DMS53 (cell line): ENCODE measurements at regions not wholly inside any gene's neighbourhood (a gene's known extent, or its start where the extent isn't known, plus 50 kb on each side); places are given as distances from the start of the nearest gene placed in this dataset.

ENCODE experiments used
- DNase-seq: peaks from one replicate; lab custom pipeline; 2025; lab: John Stamatoyannopoulos, UW

DNA sequence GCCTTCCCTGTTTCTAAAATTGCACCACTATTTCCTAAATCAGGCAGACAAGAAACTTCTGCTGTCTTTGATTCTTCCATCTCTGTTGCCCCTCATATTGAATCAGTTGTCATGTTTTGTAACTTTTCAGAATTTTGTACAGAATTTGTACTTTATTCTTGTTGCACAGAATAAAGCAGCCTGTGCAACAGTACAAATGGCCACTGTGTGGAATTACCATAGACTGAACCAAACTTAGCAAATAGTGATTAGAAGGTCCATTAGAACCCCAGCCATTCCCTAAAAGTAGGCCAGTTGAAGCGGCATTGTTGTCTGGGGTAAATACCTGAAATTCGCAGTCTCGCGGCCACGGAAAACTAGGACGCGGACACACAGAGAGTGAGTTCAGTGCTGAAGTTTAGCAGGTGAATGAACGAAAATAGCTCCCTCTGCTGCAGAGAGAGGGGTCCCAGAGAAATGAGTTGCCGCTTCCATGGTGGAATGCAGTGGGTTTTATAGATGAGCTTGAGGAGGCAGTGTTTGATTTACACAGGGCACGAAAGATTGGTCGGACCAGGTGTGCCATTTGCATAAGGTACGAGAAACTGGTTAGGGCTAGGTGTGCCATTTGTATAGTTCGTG lies 71.8 kb downstream of the C4orf33 start:
- no peak for DNase-seq

DNA sequence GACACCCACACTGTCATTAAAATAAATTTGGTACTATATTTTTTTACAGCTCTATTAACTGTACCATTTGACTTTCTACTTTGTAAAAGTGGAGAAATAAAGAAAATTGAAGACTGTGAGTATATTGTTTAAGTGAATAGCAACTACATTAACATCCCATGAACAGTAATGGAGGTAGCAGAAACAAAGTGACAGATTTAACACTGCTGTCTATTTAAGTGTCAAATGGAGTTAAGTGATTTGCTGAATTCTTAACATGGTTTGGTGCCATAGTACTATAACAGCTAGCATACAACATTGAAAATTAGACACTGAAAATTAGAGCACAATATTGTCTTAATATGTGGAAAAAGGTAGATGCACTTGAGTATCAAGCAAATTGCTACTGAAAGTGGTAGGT lies 76.2 kb downstream of the C4orf33 start:
- no peak for DNase-seq

DNA sequence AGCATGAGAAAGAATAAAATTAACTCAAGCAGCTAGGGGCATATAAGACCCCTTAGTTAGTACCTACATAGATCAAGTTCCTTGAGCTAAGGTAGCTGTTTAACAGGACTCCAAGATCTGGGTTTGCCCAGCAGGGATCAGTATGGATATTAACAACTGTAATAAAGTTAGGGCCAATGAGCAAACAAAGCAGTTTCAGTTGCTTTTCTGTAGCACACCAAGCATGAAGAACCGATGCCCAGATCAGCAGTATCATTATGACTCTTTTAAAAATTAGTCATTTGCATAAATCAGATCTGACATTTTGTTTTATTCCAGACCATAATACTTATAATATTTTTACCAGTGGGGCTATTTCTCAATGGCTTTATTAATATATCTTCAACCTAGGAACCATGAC lies 80.9 kb downstream of the C4orf33 start:
- DNase-seq, result no peak

DNA sequence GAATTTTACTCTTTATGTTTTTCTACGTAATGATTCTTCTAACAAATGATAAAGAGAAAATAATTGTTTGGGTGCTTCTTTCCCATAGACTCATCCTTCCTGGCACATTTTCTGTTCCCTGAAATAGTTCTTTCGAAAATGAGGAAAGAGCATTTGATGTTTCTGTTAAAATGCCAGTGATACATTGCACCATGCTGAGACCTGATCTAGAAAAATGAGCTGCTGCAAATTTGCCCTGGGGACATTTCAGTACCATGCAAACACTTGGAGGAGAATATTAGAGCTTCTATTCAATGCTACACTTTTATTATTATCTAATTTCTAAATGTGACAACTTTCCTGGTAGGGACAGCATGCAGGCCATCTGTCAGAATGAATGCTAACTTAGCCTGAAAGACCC lies 83.3 kb downstream of the C4orf33 start:
- no peak for DNase-seq

DNA sequence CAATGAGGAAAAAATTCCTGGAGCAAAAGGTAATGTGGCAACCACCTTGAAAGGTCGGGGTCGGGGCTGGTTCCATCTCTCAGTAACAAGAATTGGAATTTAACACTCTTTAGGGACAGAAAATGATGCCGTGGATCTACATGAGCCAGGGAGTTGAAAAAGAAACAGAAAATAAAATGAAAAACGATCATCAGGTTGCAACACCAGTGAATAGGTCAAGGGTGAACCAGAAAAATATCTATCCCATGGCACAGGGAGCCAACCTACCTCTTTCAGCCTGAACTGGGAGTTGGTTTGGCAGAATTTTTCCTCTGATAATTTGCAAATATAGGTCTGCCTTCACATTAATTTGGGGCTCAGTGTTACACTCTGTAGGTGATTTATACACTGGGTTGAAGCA lies 93.7 kb downstream of the C4orf33 start:
- DNase-seq, result no peak

DNA sequence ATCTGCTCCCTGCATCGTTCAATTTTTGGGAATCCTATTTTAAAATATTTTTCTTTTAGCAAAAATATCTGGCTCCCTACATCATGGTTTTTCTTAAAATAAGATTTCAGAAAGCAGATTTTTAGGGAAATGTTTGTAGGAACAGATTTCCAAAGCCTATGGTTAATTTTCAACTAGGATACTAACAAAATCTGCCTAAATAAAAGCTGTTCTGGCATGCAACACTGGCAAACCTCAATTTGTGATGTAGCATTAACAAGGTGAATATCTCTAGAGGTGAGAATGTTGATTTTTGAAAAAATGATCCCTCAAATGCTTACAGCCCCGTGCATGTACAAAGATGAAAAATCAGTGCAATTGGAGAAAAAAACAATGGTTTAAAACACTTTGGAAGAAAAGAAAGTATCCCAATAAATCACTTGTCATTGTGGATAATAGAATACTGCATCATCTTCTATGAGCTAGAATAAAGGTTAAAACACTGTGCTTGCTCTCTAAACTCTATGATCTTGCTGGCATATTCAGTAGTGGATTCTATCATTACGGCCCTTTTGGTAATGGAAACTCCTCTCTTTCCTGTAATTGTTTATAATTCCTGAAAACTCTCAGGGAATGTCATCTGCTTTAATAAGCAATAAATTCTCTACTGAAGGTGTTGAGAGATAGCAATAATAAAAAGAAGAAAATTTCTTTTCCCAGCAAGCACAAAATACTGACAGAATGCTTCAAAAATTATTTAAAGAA lies 97.6 kb downstream of the C4orf33 start:
- DNase-seq, result no peak

DNA sequence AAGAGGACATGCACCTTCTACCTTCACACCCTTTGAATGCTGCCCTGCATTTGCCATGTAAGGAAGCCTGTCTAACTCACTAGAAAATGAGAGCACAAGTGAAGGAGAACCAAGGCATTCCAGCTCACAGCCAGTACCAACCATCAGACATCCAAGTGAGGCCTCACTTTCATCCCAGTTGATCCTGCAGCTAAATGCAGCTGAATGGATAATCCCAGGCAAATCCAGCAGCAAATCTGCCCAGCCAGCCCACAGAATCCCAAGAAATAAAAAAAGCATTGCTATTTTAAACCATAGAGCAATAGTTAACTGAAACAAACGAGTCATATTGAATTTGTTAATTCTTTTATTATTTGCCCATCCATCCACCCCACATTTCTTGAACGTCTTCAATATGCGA lies 112.5 kb downstream of the C4orf33 start:
- DNase-seq, result no peak

DNA sequence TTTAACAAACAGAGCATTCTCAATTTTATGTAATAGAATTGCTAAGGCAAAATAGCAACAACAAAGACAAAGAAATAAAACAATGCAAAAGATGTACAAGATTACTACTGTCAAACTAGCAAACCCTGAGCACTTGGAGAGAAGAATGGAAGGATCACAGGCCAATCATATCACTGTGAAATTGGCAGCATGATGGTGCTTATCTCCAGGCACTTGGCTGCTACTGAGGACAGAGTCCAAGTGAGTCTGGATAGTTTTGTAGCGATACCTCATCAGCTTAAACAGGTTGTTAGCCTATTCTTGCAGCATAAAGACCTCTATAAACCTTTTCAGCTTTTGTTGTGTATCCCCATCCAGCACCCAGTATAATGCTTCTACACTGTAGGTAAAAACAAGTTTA lies 117.7 kb downstream of the C4orf33 start:
- no peak for DNase-seq

DNA sequence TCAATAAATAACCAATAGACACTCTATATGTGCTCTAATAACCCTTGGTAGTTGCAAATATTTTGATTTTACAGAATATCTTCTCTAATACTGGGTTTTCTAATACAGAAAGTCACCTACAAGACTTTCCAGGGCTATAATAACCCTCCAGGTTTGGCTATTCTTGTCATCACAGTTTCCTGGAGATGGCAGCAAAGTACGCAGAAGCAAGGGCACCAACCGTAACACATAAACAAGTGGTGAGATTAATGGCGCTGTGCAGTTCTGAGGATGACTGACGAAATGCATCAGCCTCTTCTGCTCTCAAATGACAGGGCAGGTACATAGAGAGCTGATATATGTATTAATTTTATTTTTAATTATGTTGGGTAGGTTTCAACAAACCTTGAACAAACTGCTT lies 122.4 kb downstream of the C4orf33 start:
- DNase-seq, result peak; percentile 59

DNA sequence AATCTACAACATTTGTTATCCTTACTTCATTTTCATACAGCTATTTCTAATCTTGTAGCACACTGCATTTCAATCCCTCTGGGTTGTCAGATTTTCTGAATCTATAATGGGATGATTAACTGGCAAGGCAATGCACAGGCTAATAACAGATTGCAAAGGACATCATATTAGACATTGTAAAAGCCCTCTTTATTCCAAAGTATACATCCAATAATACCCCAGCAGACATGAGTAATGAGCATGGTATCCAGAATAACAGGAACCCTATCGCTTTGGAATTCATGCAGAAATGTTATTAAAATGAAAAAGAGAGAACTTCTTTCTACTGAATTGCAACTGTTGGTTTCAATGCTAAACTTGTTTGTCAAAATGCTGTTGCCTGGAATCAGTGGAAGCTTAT lies 122.9 kb downstream of the C4orf33 start:
- DNase-seq, result no peak

DNA sequence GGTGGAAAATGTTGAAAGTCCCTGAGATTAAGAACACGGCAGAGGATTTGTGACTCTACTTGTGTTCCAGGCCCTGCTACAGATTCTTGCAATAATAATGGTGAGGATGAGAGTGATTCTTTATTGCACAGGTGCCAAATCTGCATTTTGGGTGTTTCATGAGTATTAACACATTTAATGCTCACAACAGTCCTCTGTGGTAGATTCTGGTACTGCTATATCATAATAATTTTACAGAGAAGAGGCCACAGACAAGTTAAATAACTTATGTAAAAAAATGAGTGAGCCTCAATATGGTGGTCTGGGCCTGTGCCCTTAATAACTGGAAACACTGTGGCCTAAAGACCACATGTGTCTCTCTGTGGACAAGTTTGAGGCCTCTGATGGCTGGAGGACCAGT lies 124.3 kb downstream of the C4orf33 start:
- DNase-seq, result no peak

DNA sequence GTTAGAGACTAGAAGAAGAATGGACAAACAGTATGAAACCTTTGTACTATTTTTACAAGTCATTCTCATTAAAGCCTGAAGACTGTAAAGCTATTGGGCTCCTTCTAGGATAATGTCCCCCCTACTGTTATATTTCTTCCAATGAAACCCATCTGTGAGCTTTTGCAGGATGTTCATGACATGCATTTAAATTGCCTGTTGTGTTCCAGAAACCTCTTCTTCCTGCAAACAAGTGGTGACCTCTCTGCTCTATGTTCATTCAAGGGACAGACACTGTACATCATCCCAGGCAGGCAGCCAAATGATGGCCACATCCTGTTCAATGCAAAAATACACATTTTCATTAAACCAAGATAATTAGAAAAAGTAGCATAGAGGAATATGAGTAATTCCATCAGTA lies 128.0 kb downstream of the C4orf33 start:
- DNase-seq, result no peak

DNA sequence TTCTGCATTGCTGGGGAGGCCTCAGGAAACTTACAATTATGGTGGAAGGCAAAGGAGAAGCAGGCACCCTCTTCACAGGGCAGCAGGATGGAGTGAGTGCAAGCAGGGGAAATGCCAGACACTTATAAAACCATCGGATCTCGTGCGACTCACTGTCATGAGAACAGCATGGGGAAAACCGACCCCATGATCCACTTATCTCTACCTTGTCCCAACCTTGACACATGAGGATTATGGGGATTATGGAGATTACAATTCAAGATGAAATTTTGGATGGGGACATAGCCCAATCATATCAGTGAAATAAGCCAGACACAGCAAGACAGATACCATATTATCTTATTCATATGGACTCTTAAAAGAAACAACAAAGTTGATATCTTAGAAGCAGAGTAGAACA lies 134.9 kb downstream of the C4orf33 start:
- DNase-seq, result no peak

DNA sequence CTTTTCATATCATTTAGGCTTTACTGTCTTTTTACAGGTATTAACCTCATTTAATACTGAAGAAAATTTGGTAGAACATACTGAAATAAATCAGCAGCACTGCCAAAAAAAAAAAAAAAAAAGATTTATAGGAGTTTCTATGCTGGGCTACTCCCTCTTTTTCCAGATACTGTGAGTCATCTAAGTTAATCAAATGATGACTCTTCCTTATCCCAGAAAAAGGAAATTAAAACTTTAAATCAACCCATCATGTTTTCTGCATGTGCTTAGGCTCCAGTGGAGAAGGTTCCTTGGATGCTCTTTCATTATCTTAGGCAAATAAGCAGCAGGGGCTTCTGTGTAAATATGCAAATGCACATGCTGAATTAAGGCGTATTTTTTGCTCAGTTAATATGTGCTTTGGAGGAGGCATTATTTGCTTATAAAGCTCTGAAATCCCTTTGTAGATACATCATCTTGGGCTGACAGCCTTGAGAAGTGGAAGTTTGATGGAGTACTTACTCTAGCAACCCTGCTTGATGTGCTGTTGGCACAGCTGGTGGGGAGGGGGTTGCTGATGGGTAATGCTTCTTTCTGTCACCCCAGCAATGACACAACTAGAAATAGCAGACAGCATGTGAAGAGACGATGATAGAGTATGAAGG lies 136.1 kb downstream of the C4orf33 start:
- DNase-seq, result no peak

DNA sequence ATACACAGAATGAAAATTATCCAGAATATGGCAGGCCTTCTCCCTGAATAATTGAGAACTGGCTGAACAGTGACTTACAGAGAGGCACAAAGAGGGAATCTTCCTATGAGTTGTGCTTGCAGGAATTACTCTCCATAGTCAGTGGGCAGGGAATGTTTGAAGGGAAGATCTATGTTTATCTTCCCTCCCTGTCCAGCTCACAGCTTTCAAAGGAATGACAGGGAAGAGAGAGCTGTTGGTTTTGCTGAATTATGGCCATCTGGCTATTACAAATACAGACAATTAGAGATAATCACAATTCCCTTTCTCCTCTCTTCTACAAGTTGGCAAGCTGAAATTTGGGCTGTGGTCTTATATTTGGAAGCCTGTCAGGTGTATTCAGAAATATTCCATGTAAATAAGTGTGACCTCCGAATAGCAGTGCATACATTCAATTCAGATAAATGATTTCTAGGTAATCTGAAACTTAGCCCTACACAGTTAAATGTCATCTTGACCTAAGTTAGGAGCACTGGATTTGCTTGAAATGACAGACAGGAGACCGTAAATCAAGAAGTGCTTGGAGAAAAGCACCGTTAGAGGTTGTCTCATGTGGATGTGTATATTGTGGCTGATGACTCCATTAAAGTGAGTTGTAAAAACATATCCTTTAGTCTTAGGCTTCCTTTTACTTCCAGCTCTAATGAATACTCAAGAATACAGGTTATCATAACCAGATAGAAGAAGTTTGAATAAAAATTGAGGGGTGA lies 136.8 kb downstream of the C4orf33 start:
- DNase-seq, result no peak

DNA sequence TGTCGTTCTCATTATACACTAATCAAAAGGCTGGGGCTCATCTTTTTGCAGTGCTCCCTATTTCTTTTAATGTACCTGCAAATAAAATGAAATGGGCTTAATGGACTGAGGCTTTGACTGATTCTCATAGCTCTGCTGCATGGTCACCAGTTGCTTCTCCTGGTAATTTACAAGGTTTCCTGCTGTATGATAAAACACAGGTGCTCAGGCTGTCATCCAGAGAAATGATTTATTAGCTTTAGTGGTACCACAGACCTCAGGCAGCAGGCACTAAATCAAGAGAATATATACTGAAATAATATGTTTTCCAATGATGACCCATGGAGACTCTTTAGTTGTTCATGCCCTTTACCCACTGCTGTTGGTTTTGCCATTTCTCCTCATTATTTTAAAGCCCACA lies 137.7 kb downstream of the C4orf33 start:
- no peak for DNase-seq

DNA sequence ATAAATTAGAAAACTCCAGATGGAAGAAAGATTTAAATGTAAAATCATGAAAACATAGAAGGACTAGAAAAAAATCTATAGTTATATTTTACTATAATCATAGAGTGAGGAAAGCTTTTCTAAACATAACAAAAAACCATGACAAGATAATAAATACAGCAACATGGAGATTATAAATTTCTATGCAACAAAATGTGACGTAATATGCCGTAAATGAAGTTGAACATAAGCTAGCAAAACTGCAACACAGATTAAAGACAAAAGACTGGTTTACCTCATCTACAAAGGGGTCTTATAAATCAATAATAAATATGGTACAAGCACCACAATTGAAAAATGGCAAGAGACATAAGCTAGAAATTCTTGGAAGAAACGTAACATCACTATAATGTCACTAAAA lies 140.4 kb downstream of the C4orf33 start:
- DNase-seq, result no peak

DNA sequence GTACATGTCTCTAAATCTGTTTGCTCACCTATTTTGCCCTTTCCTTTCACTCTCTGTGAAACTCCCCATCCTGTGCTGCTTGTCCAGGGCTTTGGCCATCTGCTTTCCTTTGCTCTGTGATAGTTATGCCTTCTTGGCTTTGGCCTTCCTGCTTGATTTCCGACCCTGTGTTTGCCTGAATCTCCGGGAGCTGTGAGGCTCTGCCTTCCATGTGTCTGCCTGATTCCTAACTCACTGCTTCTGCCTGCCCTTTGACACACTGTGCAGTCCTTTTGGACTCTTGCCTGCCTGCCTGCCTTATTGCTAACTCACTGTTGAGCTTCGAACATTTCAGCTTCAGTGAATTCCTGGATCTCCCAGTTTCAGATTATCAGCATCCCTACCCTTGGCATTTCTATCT lies 143.1 kb downstream of the C4orf33 start:
- no peak for DNase-seq

DNA sequence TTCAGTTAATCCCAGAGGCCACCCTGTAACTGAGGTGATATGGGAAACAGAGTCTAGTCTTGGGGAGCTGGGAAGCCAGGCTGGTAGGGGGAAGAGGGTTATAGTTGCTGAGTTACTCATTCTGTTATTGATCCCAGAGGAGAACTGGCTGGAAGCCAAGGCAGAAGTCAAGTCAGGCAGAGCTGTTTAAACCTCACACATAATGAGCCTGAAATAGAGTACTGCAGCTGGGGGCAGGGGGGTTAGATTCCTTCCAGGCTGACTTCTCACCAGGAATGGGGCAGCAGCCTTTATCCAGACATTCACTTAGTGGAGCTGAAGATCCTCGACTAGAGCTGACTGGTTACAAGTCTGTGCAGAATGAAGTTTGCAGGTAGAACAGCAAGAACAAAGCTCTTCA lies 144.9 kb downstream of the C4orf33 start:
- peak; percentile 37 for DNase-seq

DNA sequence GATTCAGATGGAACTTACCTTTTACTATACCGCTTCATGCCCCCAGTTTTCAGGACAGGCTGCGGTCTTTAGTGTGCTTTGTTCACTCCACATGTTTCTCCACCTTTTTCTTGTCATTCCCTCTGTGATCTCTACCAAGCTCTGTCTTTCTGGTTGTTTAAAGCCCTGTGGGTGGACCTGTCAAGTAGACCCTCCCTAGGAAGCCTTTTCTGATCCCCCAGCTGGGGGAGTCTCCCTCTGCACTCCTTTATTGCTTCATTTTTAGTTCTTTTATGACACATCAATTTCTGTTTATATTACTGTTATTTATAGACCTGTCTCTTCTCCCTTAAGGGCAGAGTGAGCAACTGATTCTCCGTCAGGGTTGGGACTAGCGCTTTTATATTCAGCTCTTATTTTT lies 150.2 kb downstream of the C4orf33 start:
- no peak for DNase-seq

DNA sequence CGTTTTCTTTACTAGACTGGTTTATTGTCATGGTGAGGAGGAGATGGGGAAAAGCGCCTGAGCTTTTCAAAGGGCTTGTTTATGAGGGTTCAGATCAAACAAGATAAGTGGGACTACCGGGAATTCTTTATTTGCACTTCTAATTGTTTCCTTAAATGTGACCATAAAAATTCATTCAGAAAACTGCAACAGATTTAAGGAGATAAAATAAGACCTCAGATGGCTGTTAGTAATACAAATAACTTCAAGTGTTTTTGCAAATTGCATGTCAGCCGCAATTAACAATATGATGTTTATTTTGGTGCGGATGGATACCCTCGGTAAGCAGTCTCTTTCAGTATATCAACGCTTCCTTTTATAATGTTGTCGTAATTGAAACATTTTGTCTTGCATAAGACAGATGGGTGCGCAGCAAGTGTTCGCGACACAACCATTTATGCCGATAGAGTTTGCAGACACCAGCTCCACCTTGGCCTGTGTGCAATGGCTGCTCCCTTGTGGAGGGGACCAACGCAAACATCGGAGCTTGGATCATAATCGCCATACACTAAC lies 151.0 kb downstream of the C4orf33 start:
- DNase-seq, result peak; percentile 80

DNA sequence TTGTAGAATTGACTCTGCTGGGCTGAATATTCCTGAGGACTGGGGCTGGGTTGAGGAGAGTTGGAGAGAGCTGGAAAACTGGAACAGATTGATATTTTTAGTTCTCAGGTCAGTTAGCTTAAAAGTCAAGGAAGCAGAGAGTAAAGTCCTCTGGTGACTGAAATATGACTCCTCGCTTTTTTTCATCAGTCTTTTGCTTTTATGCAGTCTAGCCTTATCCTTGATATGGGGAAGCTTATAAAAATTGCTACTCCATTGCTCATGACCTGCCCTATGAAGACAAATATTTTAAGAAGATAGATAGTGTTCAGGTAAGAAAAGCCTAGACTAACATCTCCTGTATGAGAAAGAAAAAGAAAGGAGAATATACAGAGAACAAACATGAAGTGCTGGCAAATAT lies 152.7 kb downstream of the C4orf33 start:
- no peak for DNase-seq

DNA sequence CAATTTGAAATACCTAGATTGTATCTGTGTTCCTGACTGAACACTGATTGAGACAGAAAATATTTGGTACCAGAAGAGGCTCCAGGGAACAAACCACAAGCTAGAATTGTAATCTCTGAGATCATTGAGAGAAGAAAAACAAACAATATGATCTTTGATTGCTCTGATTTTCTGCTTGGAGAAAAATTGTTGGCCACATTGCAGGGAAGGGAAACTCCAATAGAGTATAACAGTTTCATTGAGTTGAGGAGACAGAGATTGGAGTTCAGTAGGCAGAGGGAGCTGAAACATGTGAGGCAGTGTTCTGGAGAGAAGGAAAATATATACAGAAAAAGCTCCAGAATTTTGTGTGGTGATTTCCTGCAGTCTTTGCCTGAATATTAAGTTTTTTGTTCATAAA lies 158.2 kb downstream of the C4orf33 start:
- no peak for DNase-seq
